ENCODE measurements at regions not wholly inside any gene's neighbourhood (a gene's known extent, or its start where the extent isn't known, plus 50 kb on each side); places are given as distances from the start of the nearest gene placed in this dataset.

- DNase-seq = no peak
Observed at GRCh38 chr12:88251798-88252197, 109.7 kb downstream of the TMTC3 start.

DNA sequence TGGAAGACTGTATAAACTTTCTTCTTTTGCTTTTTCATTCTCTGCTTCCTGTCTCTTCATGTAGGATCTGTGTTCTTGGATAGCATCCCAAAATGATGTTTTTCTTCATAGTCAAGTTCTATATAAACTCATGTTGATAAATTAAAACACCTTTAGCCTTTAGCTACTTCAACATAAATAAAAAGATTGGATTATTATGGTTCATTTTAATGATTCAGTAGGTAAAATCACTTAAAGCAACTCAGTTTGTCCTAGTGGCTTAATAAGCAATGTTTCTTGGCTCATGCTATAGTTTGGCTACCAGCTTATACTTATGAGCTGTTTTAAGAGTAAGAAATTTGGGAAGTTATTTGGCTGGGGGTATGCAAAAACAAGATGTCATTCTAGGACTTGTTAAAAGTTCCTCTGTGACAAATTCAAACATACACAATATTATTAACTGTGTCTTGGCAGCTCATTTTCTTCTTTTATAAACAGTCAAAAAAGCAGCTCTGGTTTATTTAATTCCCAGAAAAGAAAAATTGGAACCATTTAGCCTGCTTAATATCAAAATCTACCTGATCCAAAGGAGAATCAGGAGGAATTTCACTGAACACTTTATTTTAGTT is 111.4 kb downstream of the TMTC3 start:
- no peak for DNase-seq

GRCh38 chr12:88255224-88255623 is 113.1 kb downstream of the TMTC3 start:
- no peak for DNase-seq

GRCh38 chr12:88255847-88256246 is 113.7 kb downstream of the TMTC3 start:
- no peak for DNase-seq

GRCh38 chr12:88258396-88258795 is 116.3 kb downstream of the TMTC3 start:
- no peak for DNase-seq

GRCh38 chr12:88266806-88267360 is 124.8 kb downstream of the TMTC3 start:
- no peak for DNase-seq

DNA sequence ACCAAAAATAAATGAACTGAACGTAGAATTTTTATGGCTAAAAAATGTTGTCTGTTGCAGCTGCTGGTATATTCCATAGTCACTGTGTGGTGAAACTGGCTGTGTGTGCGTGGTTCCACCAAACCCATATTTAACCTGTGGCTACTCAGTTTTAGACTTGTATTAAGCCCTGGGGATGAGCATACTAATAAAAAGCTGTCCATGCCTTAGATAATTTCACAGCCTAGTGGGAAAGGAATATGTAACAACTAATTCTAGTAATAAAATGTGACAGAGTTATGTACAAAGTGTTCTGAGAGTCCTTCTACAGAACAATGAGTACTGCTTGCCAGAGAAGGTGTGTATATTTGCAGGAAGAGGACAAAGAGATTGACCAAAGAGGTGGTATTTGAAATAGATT is 125.5 kb downstream of the TMTC3 start:
- DNase-seq = no peak

GRCh38 chr12:88272456-88272855 is 130.3 kb downstream of the TMTC3 start:
- DNase-seq = no peak

GRCh38 chr12:88273450-88273849 is 131.3 kb downstream of the TMTC3 start:
- DNase-seq = no peak

- no peak for DNase-seq
Observed at GRCh38 chr12:88273875-88274274, 131.8 kb downstream of the TMTC3 start.

DNA sequence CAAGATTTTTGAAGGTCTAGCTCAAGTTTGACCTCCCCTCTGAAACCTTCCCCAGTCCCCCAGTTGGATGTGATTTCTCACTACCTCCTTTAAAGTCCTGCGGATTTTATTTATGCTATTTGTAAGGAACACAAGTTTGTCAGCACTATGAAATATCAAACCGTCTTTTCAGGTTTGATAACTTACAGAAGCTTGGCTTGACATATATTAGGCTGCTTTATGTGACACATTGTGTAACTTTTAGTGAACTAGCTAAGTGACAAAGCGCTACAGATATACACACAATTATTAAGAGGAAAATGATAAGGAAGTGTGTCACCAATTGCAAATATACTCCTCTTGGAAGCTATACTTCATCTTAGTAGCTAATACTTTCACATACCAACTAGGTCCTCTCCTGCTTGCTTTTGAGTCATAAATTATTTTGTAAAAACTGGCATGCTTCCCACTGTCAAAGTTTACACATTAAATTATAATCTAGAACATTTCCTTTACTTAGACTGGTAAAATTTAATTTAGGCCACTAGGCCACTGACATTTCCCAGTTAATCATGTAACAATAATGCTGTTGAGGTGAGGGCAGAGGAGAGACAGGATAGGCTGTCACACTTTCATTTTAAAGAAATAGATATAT is 149.5 kb downstream of the TMTC3 start:
- DNase-seq = no peak

DNA sequence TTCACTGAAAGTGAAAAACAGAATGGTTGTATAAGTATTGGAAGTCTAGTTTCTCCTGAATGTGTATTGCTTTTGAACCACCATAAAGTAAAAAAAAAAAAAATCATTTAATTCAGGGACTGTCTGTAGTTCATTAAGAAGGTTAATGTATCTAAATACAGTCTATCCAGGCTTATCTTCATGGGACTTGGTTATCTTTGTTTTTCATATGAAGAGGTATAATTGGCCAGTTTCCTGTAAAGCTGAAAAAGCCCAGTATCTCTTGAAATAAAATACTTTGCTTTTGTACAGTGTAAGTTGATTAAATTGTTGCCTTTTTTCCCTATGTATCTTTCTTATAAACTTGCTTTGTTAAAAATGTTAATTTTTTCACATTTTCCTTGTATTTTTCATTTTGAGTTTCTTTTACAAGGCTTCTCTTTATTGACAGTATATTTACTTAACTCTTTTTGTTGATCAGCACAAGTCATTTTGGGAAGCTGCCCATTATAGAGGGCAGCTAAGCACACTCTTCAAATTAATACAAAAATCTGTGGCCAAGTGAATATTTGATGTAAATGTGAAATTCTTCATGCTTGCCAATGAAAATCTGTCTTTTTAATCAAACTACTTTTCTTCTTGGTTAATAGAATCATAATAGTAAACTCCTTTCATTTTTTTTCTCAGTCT is 156.0 kb downstream of the TMTC3 start:
- no peak for DNase-seq

DNA sequence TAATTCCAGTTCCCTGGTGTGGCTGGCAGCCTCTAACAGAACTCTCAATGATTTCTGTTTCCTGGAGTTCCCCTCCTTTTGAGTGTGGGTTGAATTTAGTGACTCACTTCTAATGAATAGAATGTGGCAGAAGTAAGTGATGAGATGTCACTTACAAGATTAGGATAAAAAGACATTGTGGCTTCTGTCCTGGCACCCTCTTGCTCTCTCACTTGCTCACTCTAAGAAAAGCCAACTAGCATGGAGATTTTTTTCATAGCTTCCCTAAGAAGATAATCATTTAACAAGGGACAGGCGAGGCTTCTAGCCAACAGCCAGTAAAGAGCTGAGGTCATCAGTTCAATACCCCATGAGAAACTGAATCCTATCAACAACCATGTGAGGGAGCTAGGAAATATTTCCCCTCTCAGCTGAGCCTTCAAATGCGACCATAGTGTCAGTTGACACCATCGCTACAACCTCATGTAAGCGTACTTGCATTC is 156.7 kb downstream of the TMTC3 start:
- no peak for DNase-seq

DNA sequence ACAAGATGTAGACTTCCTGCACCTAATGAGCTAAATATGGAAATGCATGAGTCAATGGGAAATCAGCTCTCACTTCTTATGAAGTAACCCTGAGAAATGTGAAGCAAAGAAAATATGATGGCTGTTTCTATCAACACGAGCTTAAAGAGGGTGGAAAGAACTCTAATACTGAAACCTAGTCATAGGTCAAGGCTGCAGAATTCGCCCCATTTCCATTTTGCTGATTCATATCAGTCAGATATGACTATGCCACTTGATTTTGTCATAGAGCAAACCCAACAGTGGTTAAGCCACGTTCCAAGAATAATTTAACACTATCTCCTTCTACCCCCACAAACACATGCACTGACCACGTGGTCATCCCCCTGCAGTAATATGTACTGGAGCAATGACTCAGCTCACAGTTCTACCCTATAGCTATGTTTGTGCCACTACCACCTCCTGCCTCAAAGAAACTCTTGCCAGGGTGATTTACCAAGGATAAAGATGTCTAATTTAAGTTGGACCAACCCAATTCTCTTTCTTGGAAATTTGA is 157.5 kb downstream of the TMTC3 start:
- no peak for DNase-seq

DNA sequence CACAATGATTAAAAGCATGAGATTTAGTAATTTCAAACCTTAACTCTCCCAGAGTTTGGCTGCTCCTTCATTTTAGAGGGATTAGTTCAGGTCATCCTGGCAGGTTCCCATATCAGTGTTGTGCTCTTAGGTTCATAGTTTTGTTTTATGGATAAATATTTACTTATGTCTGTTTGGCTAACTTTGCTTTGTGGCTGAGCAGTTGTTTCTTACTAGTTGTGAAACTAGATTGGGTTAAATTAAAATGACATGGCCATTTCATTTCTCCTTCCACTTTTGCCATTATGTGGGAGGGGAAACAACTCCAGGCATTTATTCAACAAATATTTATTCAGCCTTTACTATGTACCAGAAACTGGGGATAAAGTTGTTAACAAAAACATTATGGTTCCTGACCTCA is 158.8 kb downstream of the TMTC3 start:
- no peak for DNase-seq

GRCh38 chr12:88303335-88303734 is 161.2 kb downstream of the TMTC3 start:
- no peak for DNase-seq

DNA sequence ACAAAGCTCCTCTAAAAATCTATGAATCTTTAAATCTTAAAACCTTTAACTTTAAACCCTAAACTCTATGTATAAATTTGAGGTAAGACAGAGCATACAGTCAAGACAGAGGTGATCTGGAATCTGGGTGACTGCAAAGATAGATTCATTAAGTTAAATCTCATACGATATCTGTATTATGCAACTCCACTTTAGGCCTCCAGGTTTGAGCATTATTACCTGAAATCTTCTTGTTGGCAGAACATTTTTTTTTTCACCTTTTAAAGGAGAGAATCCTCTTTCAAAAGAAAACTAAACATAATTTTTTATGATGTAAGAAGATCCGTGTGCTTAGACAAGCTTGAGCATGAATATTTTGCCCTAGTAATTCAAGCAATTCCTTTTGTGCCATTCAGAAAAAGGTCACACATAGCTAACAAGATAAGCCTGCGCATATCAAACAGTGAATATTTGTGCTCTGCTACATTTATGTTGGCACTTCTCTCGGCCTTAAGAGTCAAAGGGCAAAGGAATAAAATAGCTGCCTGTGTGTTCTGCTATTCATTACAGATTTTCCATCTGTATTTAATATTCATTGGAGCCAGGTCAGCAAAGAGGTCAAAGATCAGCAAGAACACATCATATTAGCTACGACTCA is 163.3 kb downstream of the TMTC3 start:
- DNase-seq = no peak

DNA sequence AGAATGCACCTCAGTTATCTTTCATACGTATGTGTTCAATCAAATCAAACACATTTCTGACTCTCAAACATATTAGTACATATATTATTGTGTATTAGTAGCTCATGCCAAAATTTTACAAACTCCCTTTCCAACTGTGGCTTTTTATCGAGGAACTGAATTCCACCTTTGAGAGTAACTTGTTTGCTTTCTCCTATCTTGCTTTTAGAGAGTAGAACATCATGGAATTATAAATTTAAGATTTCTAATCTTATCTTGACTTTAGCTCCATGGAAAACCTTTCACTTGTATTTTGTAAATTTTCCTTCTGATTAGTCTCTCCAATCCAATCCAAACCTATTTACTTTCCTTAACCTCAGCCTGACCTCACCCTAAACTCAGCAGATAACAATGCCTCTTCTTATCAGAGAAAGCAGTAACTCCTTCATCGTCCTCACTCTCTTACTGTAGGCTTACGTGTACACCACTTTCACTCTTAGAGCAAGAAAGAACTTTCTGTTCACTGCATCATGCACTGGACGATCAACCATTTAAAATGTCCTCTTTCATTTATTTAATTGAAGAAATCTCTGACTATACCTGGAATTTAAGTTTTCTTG is 164.5 kb downstream of the TMTC3 start:
- DNase-seq = no peak

DNA sequence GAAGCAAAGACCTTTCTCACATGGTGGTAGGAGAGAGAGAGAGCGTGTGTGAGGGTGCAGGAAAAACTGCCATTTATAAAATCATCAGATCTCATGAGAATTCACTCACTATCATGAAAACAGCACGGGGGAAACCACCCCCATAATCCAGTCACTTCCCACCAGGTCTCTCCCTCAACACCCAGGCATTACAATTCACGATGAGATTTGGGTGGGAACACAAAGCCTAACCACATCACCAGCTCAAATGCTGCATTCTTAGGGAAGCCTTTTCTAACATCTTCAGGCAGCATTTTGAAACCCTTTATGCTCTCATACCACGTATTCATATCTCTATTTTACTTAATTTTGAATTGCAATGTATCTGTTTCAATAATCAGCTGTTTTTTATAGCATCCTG is 165.9 kb downstream of the TMTC3 start:
- no peak for DNase-seq

GRCh38 chr12:88308825-88309224 is 166.7 kb downstream of the TMTC3 start:
- DNase-seq = no peak

DNA sequence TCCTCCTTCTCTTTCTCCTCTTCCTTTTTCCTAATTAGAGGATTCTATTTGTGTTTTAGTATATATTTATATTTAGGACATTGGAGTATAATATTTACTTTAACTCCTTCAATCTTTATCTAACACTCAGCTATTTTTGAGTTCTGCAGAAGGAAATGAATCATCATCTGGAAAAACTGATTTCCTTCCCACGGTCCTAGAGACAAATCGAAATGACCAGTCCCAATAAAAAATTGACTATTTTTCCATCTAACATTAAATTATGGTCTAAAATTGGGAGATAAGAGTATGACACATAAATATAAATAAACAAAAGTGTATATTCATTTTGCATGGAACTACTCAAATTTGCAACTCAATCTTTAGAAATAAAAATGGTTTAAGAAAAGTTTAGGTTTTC is 167.4 kb downstream of the TMTC3 start:
- DNase-seq = no peak

- DNase-seq = no peak
Observed at GRCh38 chr12:88310069-88310468, 168.0 kb downstream of the TMTC3 start.

DNA sequence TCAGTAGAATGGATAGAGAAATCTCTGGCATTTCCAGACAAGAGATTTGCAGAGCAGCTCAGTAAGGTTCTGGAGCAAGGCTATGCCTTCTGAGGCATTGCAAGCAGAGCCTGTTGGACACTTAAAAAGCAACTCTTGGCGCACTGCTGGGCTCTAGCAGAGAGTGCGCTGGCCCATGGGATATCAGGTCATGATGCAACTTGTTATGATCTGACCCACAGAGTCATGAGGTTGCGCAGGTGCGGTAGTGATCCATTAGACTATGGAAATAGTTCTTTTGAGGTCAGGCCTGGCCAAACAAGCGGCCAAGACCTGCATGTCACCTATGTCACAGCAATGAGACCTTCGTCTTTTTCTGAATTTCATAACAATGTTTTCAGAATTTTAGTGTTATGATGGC is 168.6 kb downstream of the TMTC3 start:
- no peak for DNase-seq
